ENCODE measurements at regions not wholly inside any gene's neighbourhood (a gene's known extent, or its start where the extent isn't known, plus 50 kb on each side); places are given as distances from the start of the nearest gene placed in this dataset.

DNA sequence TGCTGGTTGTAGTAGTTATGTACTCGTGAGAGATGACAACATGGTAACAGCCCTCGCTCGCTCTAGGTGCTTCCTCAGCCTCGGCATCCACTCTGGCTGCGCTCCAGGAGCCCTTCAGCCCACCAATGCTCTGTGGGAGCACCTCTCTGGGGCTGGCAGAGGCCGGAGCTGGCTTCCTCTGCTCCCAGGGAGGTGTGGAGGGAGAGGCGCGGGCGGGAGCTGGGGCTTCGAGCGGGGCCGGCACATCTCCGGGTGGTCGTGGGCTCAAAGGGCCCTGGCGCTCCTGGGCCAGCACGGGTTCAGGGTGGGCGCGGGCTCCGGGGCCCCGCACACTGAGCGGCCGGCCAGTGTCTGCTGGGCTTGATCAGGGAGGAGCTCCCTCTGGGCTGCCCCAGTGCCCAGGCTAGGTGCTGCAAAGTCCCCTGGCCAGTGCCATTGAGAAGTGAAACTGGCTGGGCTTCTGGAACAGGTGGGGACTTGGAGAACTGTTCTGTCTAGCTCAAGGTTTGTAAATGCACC, 1012.1 kb downstream of the CNTNAP5 start:
- TF ChIP-seq, protein P1, sequence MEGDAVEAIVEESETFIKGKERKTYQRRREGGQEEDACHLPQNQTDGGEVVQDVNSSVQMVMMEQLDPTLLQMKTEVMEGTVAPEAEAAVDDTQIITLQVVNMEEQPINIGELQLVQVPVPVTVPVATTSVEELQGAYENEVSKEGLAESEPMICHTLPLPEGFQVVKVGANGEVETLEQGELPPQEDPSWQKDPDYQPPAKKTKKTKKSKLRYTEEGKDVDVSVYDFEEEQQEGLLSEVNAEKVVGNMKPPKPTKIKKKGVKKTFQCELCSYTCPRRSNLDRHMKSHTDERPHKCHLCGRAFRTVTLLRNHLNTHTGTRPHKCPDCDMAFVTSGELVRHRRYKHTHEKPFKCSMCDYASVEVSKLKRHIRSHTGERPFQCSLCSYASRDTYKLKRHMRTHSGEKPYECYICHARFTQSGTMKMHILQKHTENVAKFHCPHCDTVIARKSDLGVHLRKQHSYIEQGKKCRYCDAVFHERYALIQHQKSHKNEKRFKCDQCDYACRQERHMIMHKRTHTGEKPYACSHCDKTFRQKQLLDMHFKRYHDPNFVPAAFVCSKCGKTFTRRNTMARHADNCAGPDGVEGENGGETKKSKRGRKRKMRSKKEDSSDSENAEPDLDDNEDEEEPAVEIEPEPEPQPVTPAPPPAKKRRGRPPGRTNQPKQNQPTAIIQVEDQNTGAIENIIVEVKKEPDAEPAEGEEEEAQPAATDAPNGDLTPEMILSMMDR (IDR thresholded peaks at IDR 0.05; ENCODE audit: unreplicated experiment) = no peak
- Mint-ChIP-seq H3K4me3 (ENCODE audit: unreplicated experiment) (no peak overlapping the region), H3K27ac (ENCODE audit: unreplicated experiment) (no peak overlapping the region), H3K9me3 (ENCODE audit: unreplicated experiment) (no peaks in the 10 kb centered on the region), H3K27me3 (ENCODE audit: unreplicated experiment) (no peaks in the 10 kb centered on the region), H3K36me3 (ENCODE audit: low read depth, unreplicated experiment) (no peaks in the 10 kb centered on the region), H3K4me1 (ENCODE audit: unreplicated experiment) (no peaks in the 10 kb centered on the region)
- DNase-seq (ENCODE audit: low spot score) = no peak

DNA sequence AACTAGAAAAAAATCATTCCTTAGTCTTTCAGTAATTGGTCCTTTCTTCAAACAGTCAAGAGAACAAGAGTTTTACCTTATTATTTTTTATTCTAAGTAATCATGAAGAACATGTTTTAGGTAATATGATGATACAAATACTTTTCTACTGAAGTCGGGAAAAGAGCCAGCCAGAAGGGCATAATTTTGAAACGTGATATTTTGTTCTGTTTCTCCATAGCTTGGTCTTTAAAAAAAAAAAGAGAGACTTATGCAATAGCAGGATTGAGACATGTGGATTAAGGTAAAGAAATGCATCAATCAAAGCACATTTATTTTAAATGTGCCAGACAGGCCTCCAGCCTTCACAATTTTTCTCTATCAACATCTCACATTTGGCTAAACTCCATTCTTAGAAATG, 1016.8 kb downstream of the CNTNAP5 start:
- Mint-ChIP-seq H3K9me3 (ENCODE audit: unreplicated experiment) (no peaks in the 10 kb centered on the region), H3K36me3 (ENCODE audit: low read depth, unreplicated experiment) (no peaks in the 10 kb centered on the region)
- TF ChIP-seq, protein P1 (IDR thresholded peaks at IDR 0.05; ENCODE audit: unreplicated experiment) = no peak

DNA sequence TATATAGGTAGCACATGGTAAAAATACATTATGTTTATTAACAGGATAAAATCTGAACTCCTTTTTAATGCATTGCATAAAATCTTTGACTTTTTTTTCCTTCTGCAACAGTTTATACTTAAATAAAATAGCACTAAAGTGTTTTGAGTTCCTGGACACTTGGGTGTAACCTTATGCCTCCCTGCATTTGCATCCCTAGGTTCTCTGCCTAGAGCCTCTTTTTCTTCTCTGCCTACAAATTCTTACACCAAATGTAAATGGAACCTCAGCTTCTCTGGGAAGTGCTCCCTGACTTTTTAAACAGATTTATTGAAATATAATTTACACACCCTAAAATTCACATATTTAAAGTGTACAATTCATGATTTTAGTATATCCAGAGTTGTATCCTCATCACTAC, 1017.6 kb downstream of the CNTNAP5 start:
- H3K36me3 Mint-ChIP-seq (ENCODE audit: low read depth, unreplicated experiment) = no peaks in the 10 kb centered on the region
- TF ChIP-seq, protein P1 (IDR thresholded peaks at IDR 0.05; ENCODE audit: unreplicated experiment) = no peak
- no peaks in the 10 kb centered on the region for H3K9me3 Mint-ChIP-seq (ENCODE audit: unreplicated experiment)
- DNase-seq (ENCODE audit: low spot score) = no peak
- H3K27me3 Mint-ChIP-seq (ENCODE audit: unreplicated experiment) = no peaks in the 10 kb centered on the region
- H3K4me1 Mint-ChIP-seq (ENCODE audit: unreplicated experiment) = no peaks in the 10 kb centered on the region
- no peak overlapping the region for H3K27ac Mint-ChIP-seq (ENCODE audit: unreplicated experiment)
- H3K4me3 Mint-ChIP-seq (ENCODE audit: unreplicated experiment) = no peak overlapping the region

More for the DNA sequence above, 1016.8 kb downstream of the CNTNAP5 start:
- Mint-ChIP-seq H3K4me1 (ENCODE audit: unreplicated experiment) (no peaks in the 10 kb centered on the region), H3K4me3 (ENCODE audit: unreplicated experiment) (no peak overlapping the region), H3K27me3 (ENCODE audit: unreplicated experiment) (no peaks in the 10 kb centered on the region), H3K27ac (ENCODE audit: unreplicated experiment) (no peak overlapping the region)
- no peak for DNase-seq (ENCODE audit: low spot score)

DNA sequence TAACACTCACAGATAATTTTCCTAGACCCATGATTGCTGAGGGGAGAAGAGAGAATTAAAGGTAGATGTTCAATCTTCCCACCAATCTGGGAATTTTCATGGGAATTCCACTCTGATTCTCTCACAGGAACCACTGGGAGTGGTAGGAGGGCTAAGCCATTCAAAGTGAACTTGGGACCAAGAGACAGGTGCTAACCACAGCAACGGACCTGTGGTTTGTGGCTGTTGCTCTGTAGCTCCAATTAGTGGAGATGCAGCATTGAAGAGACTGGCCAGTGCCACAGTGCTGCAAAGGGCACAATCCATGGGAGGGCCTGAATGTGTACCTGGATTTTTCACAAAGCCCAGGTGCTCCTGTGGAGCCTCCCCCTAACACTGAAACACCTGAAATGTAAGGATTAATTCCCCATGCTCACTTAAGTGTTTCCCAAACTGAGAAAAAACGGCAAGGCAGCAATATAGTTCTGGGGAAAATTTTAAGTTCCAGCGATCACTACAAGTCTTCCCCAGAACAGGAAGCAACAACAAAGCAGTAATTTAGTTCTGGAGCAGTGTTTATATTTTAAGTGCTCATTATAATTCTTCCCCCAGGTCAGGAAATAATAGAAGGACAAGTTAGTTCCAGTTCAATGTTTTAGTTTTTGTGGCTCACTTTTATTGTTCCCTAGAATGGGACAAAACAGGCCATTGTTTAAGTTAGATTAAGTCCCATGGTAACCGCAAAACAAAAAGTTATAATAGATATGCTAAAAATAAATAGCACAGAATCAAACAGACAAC, 1045.8 kb downstream of the CNTNAP5 start:
- Mint-ChIP-seq H3K4me3 (ENCODE audit: unreplicated experiment) (no peak overlapping the region), H3K9me3 (ENCODE audit: unreplicated experiment) (no peaks in the 10 kb centered on the region), H3K27ac (ENCODE audit: unreplicated experiment) (no peak overlapping the region), H3K27me3 (ENCODE audit: unreplicated experiment) (peaks cover 4% of the 10 kb centered on the region), H3K4me1 (ENCODE audit: unreplicated experiment) (no peaks in the 10 kb centered on the region), H3K36me3 (ENCODE audit: low read depth, unreplicated experiment) (no peaks in the 10 kb centered on the region)
- DNase-seq (ENCODE audit: low spot score) = no peak
- TF ChIP-seq, protein P1 (IDR thresholded peaks at IDR 0.05; ENCODE audit: unreplicated experiment) = no peak

DNA sequence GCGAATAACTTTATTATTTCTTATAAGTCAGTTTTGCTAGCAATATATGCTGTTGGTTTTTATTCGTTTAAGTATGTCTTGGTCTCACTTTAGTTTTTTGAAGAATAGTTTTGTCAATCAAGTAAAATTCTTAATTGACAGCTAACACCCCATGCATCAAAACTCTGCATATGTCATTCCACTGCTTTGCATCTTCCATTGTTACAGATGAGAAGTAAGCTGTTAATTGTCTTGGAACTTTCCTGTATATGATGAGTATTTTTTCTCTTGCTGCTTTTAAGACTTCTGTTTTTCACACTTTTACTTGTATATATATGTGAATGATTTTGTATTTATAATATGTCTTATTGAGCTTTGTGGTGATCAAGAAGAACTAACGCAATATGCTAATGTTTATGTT, 1048.4 kb downstream of the CNTNAP5 start:
- Mint-ChIP-seq H3K9me3 (ENCODE audit: unreplicated experiment) (no peaks in the 10 kb centered on the region), H3K27me3 (ENCODE audit: unreplicated experiment) (peaks cover 4% of the 10 kb centered on the region), H3K27ac (ENCODE audit: unreplicated experiment) (no peak overlapping the region), H3K4me3 (ENCODE audit: unreplicated experiment) (no peak overlapping the region), H3K36me3 (ENCODE audit: low read depth, unreplicated experiment) (no peaks in the 10 kb centered on the region), H3K4me1 (ENCODE audit: unreplicated experiment) (no peaks in the 10 kb centered on the region)
- DNase-seq (ENCODE audit: low spot score) = no peak
- TF ChIP-seq, protein P1 (IDR thresholded peaks at IDR 0.05; ENCODE audit: unreplicated experiment) = no peak

Data from endothelial cell (in vitro differentiated cells).